ENCODE measurements at regions not wholly inside any gene's neighbourhood (a gene's known extent, or its start where the extent isn't known, plus 50 kb on each side); places are given as distances from the start of the nearest gene placed in this dataset.

- peak; percentile 24 for DNase-seq (ENCODE audit: low read depth, low spot score)
These were observed 160.2 kb downstream of the MAGEB5 start for GRCh38 chrX:26376037-26376708.

- no peak for DNase-seq (ENCODE audit: low read depth, low spot score)
These were observed 159.4 kb downstream of the MAGEB5 start for GRCh38 chrX:26375346-26375745.

GRCh38 chrX:26373829-26374228 is 157.9 kb downstream of the MAGEB5 start:
- no peak for DNase-seq (ENCODE audit: low read depth, low spot score)

GRCh38 chrX:26352891-26353430 is 137.0 kb downstream of the MAGEB5 start:
- peak; percentile 49 for DNase-seq (ENCODE audit: low read depth, low spot score)

GRCh38 chrX:26347171-26347570 is 131.2 kb downstream of the MAGEB5 start:
- DNase-seq (ENCODE audit: low read depth, low spot score): no peak

GRCh38 chrX:26334232-26334631 is 118.3 kb downstream of the MAGEB5 start:
- DNase-seq (ENCODE audit: low read depth, low spot score): no peak

- no peak for DNase-seq (ENCODE audit: low read depth, low spot score)
These were observed 112.8 kb downstream of the MAGEB5 start for GRCh38 chrX:26328608-26329319.

- DNase-seq (ENCODE audit: low read depth, low spot score): no peak
These were observed 93.3 kb downstream of the MAGEB5 start for GRCh38 chrX:26309262-26309661.

- no peak for DNase-seq (ENCODE audit: low read depth, low spot score)
These were observed 79.5 kb downstream of the MAGEB5 start for GRCh38 chrX:26295425-26295824.

- DNase-seq (ENCODE audit: low read depth, low spot score): no peak
These were observed 70.9 kb downstream of the MAGEB5 start for GRCh38 chrX:26286836-26287235.

All from ELF-1 (cell line).